Tibial nerve (tissue), 4 donors: ENCODE measurements at regions not wholly inside any gene's neighbourhood (a gene's known extent, or its start where the extent isn't known, plus 50 kb on each side); places are given as distances from the start of the nearest gene placed in this dataset.
"Not testable (repeated sequence)": the region's sequence is repeated elsewhere in the genome, so short reads cannot be mapped to it uniquely, and the experiment has no call there.

Source experiments
- DNase-seq, 2 donors: peaks; one replicate each; pipeline ENCODE4 v3.0.0-alpha.2; 2019; ENCODE audit warnings: low spot score in 2 of 2
- H3K27ac ChIP-seq, 4 donors: fragments of 200-600 bp; sonication (generic) in 3 of 4; one replicate each; pipeline ENCODE4 v1.5.1; 2017 to 2019; ENCODE audit warnings: mild to moderate bottlenecking in 1 of 4
- H3K27me3 ChIP-seq, 2 donors: fragments of 200-600 bp; sonication (generic) in 1 of 2; one replicate each; pipeline versions ENCODE4 v1.5.1 to v1.6.0; 2017 to 2019
- H3K36me3 ChIP-seq, 3 donors: fragments of 200-600 bp; sonication (generic); one replicate each; pipeline ENCODE4 v1.5.1; 2018 to 2019
- H3K4me1 ChIP-seq, 4 donors: fragments of 200-600 bp; sonication (generic) in 3 of 4; one replicate each; pipeline ENCODE4 v1.5.1; 2017 to 2019
- H3K4me3 ChIP-seq, 4 donors: fragments of 200-600 bp; sonication (generic) in 3 of 4; one replicate each; pipeline ENCODE4 v1.5.1; 2017 to 2019; ENCODE audit warnings: mild to moderate bottlenecking in 1 of 4, moderate library complexity in 1 of 4
- H3K9me3 ChIP-seq, 4 donors: fragments of 200-600 bp; sonication (generic) in 3 of 4; one replicate each; pipeline ENCODE4 v1.5.1; 2017 to 2019
- EP300 ChIP-seq, 2 donors: sonication (generic); formaldehyde crosslinking; IDR thresholded peaks; one replicate each; pipeline ENCODE4 v1.6.1; 2017; ENCODE audit warnings: antibody characterized with exemption in 2 of 2, mild to moderate bottlenecking in 1 of 2
- POLR2A ChIP-seq, 2 donors: fragments of 450-650 bp; IDR thresholded peaks; one replicate each; pipeline ENCODE4 v1.6.1; 2017; ENCODE audit warnings: antibody characterized with exemption in 2 of 2, mild to moderate bottlenecking in 2 of 2, moderate library complexity in 2 of 2
- WGBS, 2 donors: methylation state at CpG; one replicate each; pipeline ENCODE4 v1.1.5; 2018; 5-methylcytosine and 5-hydroxymethylcytosine counted together
- TF ChIP-seq, protein P1 (sequence below), 5 experiments: fragments of 200-600 bp in 3 of 5; fragments of 450-650 bp in 2 of 5; sonication (generic) in 3 of 5; IDR thresholded peaks; one replicate each; pipeline ENCODE4 v1.5.1; 2016 to 2019; ENCODE audit warnings: antibody characterized with exemption in 5 of 5, mild to moderate bottlenecking in 3 of 5, moderate library complexity in 2 of 5

DNA sequence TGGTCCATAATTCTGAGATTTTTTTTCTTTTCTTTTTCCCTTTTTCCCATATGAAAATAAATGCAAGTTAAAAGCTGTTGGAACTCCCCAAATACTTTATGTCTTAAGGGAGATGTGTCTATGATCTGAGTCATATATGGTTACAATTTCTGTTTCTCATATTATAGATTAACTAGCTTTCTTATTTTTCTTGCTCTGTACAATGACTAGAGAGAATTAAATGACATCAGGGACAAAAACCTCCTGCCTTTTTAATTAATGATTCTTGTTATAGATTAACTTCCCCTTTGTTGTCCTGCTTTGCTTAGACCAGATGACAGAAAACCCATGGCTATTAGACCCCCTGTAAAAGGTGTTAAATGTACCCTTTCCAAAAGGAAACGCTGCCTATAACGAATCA is 643.9 kb upstream of the NXPH2 start:
- Histone ChIP-seq H3K27ac (no peak overlapping the region), H3K4me1 (no peaks in the 10 kb centered on the region), H3K4me3 (no peak overlapping the region), H3K36me3 (no peaks in the 10 kb centered on the region), H3K27me3 (no peaks in the 10 kb centered on the region), H3K9me3 (no peaks in the 10 kb centered on the region)
- DNase-seq = no peak
- TF ChIP-seq POLR2A (IDR thresholded peaks at IDR 0.05) (no peak), EP300 (IDR thresholded peaks at IDR 0.05) (no peak)
- TF ChIP-seq, protein P1, sequence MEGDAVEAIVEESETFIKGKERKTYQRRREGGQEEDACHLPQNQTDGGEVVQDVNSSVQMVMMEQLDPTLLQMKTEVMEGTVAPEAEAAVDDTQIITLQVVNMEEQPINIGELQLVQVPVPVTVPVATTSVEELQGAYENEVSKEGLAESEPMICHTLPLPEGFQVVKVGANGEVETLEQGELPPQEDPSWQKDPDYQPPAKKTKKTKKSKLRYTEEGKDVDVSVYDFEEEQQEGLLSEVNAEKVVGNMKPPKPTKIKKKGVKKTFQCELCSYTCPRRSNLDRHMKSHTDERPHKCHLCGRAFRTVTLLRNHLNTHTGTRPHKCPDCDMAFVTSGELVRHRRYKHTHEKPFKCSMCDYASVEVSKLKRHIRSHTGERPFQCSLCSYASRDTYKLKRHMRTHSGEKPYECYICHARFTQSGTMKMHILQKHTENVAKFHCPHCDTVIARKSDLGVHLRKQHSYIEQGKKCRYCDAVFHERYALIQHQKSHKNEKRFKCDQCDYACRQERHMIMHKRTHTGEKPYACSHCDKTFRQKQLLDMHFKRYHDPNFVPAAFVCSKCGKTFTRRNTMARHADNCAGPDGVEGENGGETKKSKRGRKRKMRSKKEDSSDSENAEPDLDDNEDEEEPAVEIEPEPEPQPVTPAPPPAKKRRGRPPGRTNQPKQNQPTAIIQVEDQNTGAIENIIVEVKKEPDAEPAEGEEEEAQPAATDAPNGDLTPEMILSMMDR (IDR thresholded peaks at IDR 0.05) = no peak
- 56 to 64% methylated on average over 2 of the region's 2 CpGs for WGBS, 2 donors

DNA sequence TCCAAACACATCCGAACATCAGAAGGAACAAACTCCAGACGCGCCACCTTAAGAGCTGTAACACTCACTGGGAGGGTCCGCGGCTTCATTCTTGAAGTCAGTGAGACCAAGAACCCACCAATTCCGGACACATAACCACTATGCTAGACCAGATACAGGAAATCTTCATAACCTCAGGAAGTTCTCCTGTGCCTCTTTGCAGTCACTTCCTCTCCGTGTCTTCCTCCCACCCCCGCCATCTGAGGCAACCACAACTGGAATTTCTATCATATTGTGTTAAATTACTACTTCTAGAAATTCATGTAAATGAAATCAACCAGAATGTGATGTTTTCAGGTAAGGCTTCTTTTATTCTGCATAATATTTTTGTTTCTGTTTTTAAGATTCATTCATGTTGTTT is 631.0 kb upstream of the NXPH2 start:
- 78 to 93% methylated on average over 8 of the region's 8 CpGs for WGBS, 2 donors
- Histone ChIP-seq H3K27me3 (no peaks in the 10 kb centered on the region), H3K4me3 (no peak overlapping the region), H3K4me1 (no peaks in the 10 kb centered on the region), H3K9me3 (peaks cover 0 to 6% (median 0%) of the 10 kb centered on the region in 4 donors), H3K36me3 (no peaks in the 10 kb centered on the region), H3K27ac (no peak overlapping the region)
- no peak for DNase-seq
- TF ChIP-seq, protein P1 (IDR thresholded peaks at IDR 0.05) = no peak
- TF ChIP-seq EP300 (IDR thresholded peaks at IDR 0.05) = no peak
- no peak for TF ChIP-seq POLR2A (IDR thresholded peaks at IDR 0.05)

DNA sequence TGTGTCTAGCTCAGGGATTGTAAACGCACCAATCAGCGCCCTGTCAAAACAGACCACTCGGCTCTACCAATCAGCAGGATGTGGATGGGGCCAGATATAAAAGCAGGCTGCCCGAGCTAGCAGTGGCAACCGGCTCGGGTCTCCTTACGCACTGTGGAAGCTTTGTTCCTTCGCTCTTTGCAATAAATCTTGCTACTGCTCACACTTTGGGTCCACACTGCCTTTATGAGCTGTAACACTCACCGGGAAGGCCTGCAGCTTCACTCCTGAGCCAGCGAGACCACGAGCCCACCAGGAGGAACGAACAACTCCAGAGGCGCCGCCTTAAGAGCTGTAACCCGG is 630.6 kb upstream of the NXPH2 start:
- H3K36me3 ChIP-seq, DNase-seq, H3K27me3 ChIP-seq, H3K27ac ChIP-seq, H3K9me3 ChIP-seq, H3K4me1 ChIP-seq, H3K4me3 ChIP-seq: not testable (repeated sequence)
- WGBS, 2 donors = 90 to 96% methylated on average over 15 of the region's 15 CpGs

DNA sequence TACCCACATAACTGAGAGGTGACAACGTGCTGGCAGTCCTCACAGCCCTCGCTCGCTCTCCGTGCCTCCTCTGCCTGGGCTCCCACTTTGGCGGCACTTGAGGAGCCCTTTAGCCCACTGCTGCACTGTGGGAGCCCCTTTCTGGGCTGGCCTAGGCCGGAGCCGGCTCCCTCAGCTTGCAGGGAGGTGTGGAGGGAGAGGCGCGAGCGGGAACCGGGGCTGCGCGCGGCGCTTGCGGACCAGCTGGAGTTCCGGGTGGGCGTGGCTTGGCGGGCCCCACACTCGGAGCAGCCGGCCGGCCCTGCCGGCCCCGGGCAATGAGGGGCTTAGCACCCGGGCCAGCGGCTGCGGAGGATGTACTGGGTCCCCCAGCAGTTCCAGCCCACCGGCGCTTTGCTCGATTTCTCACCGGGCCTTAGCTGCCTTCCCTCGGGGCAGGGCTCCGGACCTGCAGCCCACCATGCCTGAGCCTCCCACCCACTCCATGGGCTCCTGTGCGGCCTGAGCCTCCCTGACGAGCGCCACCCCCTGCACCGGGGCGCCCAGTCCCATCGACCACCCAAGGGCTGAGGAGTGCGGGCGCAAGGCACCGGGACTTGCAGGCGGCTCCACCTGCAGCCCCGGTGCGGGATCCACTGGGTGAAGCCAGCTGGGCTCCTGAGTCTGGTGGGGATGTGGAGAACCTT is 630.1 kb upstream of the NXPH2 start:
- not testable (repeated sequence) for DNase-seq, H3K4me1 ChIP-seq
- WGBS, 2 donors = 91 to 97% methylated on average over 26 to 34 of the region's 45 CpGs

DNA sequence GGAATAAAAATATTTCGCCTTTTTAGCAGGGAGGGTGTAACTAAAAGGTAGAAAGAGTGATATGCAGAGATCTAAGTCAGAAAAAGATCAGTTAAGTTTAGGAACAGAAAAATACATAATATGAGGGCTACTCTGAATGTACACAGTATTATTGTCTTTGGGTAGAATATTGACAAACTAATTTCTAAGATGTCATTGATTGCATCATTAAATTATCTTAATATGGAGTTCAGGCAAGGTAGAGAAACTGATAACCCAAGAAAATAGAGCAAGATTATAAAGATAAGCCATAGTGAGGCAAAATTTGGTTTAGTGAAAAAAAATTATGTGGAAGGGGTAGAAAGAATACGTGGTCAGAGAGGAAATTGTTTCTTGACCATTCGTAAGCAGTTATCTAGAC is 629.0 kb upstream of the NXPH2 start:
- WGBS, 2 donors = 63 to 80% methylated on average over 3 of the region's 3 CpGs
- Histone ChIP-seq H3K27ac (no peak overlapping the region), H3K9me3 (peaks cover 0 to 2% (median 0%) of the 10 kb centered on the region in 4 donors), H3K4me3 (no peak overlapping the region), H3K4me1 (no peaks in the 10 kb centered on the region), H3K27me3 (no peaks in the 10 kb centered on the region), H3K36me3 (no peaks in the 10 kb centered on the region)
- no peak for DNase-seq
- TF ChIP-seq POLR2A (IDR thresholded peaks at IDR 0.05) (no peak), EP300 (IDR thresholded peaks at IDR 0.05) (no peak)
- TF ChIP-seq, protein P1 (IDR thresholded peaks at IDR 0.05) = no peak

More for the DNA sequence above, 630.1 kb upstream of the NXPH2 start:
- not testable (repeated sequence) for H3K27me3 ChIP-seq, H3K36me3 ChIP-seq, H3K4me3 ChIP-seq, H3K27ac ChIP-seq, H3K9me3 ChIP-seq

DNA sequence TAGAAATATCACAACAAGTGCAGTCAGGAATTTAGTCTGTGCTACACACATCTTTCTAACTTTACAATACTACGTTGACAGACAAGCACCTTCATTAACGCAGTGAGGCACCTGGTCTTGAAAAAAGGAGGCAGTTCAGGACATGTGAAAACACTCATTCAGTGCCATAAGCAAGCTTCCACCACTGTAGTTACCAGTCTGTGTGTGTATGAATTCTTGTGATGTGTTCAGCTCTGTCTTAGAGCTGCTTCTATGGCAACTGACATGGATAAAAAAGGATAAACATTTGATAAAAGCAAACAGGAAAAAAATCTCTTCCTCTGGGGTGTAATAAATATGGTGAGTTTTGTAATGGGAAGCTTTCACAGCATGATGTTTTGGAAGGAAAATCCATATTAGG is 623.8 kb upstream of the NXPH2 start:
- Histone ChIP-seq H3K27ac (no peak overlapping the region), H3K9me3 (peaks cover 0 to 4% (median 0%) of the 10 kb centered on the region in 4 donors), H3K4me1 (no peaks in the 10 kb centered on the region), H3K4me3 (no peak overlapping the region), H3K27me3 (no peaks in the 10 kb centered on the region), H3K36me3 (no peaks in the 10 kb centered on the region)
- no peak for DNase-seq
- WGBS, 2 donors = 59 to 92% methylated on average over 2 of the region's 2 CpGs
- TF ChIP-seq EP300 (IDR thresholded peaks at IDR 0.05) (no peak), POLR2A (IDR thresholded peaks at IDR 0.05) (no peak)
- TF ChIP-seq, protein P1 (IDR thresholded peaks at IDR 0.05) = no peak
